Bone marrow (tissue), 2 donors: ENCODE measurements at regions not wholly inside any gene's neighbourhood (a gene's known extent, or its start where the extent isn't known, plus 50 kb on each side); places are given as distances from the start of the nearest gene placed in this dataset.

Source experiments
- DNase-seq, 2 donors: peaks; one replicate each; lab custom pipeline; 2025; lab: John Stamatoyannopoulos, UW

DNA sequence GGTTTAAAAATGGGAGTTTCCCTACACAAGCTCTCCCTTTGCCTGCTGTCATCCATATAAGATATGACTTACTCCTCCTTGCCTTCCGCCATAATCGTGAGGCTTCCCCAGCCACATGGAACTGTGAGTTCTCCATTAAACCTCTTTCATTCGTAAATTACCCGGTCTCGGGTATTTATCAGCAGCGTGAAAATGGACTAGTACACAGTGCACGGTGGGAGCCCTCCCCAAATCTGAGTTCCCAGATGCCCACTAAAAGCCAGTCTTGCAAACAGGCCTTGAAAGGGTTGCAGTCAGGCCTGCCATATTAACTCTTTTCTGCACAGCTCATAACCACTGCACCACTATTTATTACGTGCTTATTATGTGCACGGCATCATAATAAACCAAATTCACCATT is 400.9 kb downstream of the PRDM2 start:
- DNase-seq: no peak

DNA sequence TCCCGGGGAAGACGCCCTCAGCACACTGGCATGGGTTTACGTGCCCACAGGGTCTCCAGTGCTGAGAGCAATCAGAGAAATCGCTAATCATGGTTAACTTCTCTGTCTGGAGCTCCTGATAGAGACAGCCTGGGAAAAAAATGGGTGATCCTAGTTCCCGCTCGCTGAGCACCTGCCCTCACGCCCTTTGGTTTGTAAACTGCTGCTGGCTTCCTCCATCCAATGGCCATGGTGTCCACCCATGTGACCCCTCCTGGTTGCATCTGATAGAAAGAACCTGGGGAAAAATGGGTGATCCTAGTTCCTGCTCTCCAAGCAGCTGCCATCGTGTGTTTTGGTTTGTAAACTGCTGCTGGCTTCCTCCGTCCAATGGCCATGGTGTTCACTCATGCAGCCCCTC is 402.2 kb downstream of the PRDM2 start:
- DNase-seq: no peak

DNA sequence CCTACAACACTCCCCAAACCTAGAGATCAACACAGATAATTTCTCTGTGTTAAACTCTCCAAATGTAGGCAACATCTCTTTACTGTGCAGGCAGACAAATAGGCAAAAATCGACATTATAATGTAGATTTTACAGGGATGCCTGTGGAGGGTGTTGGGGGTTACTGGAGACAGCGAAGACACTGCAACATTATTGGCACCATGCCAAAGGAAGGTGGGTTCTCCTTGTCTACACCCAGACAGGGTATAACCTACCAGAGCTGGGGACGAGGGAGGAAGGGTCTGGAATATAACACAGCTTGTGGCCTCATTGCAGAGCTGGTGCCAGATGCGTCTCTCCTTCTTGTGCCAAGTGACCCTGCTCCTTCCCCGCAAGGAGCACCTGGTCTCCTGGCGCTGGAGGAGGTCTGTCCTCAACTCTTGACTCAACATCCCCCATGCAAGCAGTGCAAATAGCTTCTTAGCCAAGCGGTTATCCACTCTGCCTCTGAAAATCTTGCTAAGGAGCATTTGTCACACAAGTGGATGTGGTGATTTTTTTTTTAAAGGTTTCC is 404.0 kb downstream of the PRDM2 start:
- no peak for DNase-seq

DNA sequence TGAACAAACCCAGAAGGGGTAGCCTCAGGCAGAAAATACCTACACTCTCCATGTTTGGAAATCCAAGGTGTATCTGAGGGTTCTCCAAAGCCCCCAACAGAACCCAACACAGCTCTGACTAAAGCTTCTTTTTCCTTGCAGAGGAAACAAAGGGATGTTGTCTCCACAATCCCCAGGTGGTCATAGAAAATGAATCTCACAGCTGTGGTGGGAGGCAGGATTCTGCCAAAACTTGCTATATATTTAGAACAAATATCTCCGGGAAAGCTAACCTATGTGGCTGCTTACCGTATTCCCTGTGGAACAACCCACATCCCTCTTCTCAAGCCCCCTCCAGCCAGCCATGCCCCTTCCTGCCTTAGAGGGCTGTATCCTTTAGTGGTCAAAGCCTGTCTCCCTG is 406.1 kb downstream of the PRDM2 start:
- DNase-seq: no peak

DNA sequence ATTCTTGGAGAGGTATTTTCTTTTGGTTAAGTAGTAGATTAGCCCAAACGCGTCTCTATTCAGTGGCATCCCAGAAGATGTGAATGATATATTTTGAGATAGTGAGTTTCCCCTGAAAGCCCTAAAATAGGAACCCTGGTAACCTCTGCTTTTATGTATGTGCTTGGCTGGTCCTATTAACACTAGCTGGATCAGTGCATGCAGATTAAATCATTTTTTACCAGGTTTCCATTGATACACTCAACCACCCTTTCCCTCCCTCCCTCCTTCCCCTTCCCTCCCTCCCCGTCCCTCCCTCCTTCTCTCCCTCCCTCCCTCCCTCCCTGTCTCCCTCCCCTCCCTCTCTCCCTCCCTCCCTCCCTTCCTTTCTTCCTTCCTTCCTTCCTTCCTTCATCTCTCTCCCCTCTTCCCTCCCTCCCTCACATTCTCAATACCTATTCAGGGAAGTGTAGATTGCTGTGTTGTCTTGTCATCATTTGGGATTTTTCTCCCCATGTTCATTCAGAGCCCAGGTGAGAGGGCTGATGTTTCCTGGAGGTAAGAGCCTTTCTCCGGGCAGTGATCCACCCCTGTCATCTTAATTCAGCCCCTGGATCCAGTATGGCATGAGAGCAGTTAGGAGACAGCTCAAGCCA is 406.8 kb downstream of the PRDM2 start:
- DNase-seq: no peak

DNA sequence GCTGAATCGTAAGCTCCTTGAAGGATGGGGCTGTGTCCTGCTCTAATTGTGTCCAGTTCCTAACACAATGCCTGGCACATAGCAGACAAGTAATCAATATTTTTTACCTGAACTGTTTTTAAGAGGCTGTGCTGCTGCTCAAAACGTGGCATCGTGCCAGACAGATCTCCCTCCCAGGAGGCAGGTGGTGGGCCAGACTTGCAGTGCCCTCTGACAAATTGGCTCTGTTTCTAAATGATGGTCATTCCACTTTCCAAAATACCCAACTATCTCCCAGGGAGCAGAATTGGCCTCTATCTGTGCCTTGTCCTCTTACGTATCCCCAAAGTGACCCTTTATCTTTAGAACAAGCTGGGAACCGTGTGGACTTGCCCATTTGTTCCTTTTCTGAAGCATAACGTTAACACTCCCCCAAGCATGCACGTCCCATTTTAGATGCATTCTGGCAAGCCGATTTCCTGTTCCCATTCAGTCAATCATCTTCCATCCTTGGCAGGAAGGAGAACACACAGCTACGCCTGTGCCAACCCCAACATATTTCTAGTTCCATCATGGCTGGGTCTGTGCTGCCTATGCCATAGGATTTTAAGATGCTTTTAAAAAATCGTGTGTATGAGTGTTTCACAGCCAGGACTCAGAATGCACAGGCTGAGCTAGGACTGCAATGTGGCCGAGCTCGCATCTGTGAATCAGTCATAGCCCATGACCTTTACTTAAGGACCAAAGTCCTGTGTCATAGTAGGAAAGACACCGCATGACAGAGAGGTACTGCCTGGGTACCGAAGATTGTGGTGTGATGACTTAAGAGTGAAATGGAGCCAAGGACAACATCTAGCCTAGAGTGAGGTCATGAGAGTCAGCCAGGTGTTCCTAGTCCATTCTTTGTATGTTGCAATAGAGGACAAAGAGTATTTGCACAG is 408.6 kb downstream of the PRDM2 start:
- DNase-seq: no peak

DNA sequence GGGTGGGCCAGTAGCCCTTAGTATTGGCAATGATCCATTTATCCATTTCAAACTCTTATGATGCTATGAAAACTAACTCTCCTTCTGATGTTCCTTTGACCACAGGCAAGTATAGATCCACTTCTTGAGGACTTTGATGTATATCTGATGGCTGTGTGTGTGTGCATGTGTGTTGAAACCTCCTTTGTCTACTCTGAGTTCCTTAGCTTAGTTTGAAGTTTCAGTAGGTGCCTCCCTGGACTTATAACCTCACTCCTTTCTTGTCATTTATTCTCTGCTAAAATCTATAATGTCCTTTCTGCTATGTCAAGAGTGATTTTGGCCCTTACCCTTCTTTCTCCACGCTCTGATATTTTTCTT is 409.3 kb downstream of the PRDM2 start:
- DNase-seq: no peak

DNA sequence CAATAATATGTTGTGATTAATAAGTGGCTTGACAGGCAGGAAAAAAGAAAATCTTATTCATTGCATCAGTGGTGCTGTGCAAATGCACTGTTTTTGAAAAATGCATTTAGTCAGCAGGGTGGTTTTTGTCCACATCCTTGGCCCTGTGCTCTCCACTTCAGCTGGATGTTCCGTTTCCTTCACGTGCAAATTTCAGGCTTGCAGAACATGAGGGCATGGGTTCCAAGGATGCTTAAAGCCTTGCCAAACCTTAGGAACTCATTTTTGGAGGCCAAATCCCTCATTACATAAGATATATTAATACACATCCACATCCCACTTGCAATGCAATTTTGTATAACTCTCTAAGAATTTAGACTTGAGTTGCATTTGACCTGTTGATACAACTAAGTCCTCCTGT is 410.1 kb downstream of the PRDM2 start:
- no peak for DNase-seq

DNA sequence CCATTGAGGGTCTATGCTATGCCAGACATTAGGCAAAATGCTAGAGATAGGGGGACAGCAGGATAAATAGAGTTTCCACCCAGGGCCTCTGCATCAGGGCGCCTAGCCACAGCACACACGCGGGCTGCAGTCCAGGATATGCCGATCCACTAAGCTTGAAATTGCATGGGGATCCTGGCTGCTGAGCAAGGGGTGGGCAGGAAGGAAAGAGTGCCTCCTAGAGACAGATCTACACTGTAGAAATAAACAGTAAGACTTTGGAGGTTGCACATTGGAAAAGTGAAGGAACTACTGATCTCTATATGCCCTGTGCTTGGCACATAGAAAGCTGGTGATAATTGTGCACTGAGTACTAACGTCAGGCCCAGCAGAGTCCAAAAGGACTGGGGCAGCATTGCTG is 411.1 kb downstream of the PRDM2 start:
- DNase-seq: no peak

DNA sequence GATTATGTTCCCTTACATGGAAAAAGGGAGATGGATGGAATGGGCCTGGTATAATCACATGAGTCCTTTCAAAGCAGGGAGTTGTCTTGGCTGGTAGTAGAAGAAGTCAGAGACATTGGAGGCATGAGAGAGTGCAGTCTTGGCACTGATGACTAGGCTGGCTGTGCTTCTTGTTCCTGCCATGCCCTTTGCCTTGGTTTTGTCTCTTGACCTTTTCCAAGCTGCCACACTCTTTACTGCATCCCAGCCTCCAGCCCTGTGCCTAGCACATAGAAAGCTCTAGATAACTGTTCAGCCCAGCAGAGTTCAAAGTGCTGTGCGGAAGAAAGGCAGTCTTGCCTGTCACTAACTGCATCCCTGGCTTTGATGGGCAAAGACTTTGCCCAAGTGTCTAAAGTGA is 412.6 kb downstream of the PRDM2 start:
- no peak for DNase-seq

DNA sequence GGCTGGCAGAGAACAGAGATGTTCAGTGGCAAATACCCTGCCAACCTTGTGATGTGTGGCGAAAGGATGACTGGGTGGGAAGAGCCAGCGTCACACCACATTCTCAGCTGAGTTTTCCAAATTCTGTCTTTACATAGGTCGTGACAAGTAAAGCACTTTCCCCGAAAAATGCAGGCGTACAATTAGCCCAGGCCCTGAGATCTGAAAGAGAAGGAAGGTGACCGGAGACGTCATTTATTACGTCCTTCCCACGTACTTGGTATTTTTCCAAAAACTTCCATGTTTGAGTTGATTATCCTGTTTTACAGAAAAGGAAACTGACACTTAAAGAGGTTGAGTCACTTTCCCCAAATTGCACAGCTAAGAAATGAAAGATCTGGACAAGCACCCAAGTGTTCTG is 413.3 kb downstream of the PRDM2 start:
- no peak for DNase-seq

DNA sequence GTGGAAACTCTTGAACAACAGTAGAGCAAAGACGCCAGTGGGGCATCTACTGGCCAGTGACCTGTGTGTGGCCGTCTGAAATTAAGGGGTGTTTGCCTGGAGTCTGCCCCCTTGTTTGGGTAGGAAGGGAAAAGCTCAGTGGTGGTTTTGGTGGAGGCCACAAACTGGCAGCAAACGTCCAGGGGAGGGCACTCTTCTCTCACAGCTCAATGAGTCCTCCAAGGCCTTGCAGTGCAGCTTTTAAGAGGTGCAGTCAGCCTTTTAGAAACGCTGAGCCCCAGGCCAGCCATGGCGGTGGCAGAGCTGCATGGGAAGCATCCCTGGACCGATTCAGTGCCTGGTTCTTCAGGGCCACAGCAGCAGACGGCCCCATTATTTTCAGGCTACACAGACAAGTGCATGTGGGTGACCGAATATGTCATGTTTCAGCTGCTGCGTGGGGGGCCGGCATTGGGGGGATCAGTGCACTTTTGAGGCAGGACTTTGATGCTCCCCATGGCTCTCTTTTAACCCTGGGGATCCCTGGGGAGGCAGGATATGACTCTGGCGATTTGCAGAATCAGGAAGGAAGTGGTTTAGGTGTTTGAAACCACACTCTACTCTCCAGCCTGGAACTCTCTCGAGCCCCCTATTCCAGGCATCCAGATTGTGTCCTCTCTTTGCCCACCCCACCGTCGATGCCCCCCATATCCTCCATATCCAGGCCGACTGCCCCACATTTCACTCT is 414.0 kb downstream of the PRDM2 start:
- DNase-seq: no peak

DNA sequence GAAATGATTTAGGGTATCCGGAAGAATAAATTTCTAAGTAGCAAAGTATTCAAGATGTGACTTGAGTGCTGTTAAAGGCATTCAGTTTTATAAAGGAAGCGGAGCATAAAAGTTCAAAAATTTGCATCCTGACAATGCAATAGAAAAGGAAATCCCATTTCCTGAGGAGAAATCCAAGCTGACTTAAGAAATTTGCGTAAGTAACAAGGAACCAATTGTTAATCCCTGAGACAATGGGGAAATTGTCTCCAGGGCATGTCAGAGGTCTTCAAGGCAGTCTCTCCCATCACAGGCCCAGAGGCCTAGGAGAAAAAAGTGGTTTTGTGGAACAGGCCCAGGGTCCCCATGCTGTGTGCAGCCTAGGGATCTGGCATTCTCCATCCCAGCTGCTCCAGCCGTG is 416.0 kb downstream of the PRDM2 start:
- no peak for DNase-seq

DNA sequence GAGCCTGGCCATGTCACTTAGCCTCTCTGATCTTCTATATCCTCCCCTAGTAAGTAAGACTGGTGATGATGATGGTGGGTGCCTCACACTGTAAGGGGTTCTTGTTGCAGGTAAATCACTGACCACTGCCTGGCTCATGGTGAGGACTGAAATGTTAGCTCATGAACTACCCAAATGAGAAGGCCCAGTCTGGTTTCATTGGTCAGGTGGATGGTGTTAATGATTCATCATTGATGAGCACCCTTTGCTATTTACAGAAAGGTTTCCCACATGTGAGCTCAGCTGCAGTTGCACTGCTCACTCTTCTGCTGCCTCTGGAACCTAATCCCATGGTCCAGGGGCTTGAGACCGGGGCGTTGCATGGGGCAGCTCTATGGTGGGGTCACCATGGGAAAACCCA is 417.7 kb downstream of the PRDM2 start:
- no peak for DNase-seq

DNA sequence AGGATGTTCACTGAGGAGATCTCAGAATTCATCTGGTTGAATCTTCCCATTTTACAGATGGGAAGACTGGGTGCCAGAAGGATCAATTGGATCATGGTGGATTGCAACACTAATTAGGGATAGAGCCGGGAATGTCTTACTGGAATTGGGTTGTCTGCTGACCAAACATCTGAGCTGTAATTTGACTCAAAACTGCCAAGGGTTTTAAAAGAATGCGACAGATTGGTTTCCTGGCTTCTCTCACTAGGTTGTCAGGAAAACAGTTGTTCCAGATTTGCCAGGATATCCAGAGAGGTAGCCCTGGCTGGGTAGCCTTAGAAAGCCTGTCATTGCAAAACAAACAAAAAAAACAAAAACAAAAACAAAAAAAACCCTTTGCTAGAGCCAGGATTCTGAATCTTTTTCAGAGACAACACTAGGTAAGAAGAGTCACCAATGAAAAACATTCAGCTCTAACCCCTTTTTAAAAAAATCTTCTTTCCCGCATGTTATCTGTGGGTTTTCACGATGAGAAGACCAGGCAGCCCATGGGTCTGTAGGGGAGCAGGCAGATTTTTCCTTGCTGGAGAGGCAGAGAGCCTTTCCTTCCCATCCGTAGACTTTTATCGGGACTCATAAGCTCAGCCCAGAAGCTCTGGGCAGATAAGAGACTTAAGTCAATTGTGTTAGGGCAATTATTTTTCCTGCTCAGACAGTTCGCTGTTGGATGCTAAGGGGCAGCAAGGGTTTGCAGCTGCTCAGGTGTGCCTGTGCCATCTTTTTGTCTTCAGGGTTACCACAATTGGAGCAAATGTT is 418.9 kb downstream of the PRDM2 start:
- no peak for DNase-seq

DNA sequence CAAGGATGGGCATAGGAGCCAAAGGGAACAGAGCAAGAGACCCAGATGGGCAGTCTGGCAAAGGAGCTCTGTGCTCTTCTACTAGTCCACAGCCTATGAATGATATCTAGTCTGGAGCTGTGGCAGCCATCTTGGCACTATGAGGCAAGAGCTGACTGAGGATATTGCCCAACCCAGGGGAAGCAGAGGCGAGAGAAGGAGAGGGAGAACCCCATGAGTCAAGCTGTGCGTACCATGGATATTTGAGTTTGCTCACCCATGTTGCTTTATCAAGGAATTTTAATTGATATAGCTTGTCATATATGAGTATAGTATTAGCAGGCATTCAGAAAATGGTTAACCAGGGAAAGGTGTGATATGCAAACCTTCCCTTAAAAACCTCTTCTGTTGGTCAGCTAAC is 420.9 kb downstream of the PRDM2 start:
- no peak for DNase-seq

DNA sequence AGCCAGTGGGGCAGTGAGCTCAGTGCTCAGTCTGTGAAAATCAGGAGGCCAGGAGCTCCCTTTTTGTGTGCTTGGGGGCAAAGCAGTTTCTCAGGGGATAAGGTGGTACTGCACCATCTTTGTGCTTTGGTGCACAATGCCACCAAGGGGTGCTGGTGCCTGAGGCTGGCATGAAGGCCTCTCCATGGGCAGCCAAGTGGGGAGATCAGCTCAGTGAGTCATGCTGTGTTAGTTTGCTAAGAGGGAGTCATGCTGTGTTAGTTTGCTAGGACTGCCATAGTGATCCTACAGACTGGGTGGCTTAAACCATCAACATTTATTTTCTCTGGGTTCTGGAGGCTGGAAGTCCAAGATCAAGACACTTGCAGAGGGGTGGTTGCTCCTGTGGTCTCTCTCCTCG is 428.1 kb downstream of the PRDM2 start:
- no peak for DNase-seq

DNA sequence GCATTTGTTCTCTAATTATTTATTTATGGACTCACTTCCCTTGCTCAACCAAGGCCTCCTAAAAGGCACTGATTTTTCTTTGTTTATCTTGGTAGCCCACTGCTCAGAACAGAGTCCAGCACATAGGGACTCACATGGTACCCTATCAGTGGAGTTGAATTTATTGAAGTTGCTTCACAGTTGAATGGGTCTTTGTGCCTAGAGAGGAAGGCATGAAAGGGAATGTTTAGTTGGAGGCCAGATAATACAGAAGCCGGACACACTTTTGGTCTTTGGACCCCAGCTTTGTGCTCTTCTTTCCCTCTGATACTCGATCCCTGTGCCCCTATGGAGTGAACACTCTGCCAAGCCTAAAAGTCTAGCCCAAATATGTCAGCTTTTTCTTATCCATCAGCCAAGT is 429.0 kb downstream of the PRDM2 start:
- no peak for DNase-seq

DNA sequence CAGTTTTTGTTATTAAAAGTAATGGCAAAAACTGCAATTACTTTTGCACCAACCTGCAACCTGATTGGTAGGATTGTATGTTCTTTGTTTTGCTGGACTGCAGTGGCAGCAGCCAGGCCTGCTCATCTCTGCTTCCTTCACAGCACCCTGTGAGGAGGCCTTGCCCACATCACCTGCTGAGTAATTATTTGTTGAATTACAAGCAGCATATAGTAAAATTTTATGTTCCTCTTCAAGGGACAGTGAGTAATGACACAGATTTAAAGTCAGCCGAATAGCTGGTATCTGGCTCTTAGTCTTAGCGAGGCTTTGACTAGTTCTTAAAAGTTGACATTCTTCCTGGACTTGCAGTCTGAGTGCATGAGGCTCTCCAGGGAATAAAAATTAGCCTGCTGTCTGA is 435.1 kb downstream of the PRDM2 start:
- no peak for DNase-seq

DNA sequence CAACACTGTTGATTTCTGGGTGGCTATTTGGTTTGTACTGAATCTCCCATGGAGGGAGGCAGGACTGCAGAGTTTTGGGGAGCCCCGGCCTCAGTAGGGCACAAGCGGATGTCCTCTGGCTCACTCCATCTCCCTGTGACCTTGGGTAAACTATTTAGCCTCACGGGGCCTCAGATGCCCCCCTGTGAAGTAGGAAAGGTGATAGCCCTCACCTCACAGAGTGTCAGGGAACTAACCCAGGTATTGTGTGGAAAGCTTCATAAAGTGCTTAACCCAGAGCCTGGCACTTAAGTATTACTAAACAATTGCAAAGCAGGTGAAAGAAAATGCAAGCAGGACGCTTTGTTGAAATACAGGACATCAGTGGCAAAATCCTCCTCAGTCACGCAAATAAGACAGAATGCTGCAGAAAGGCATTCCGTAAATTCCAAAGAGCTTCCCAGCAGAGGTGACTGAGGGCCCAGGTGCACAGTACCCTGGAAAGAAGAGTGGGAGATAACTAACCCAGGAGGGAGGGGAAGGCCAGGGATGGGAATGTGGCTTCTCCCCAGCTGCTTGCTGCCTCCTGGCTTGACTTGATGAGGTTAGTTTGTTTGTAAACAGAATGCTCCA is 436.3 kb downstream of the PRDM2 start:
- no peak for DNase-seq

DNA sequence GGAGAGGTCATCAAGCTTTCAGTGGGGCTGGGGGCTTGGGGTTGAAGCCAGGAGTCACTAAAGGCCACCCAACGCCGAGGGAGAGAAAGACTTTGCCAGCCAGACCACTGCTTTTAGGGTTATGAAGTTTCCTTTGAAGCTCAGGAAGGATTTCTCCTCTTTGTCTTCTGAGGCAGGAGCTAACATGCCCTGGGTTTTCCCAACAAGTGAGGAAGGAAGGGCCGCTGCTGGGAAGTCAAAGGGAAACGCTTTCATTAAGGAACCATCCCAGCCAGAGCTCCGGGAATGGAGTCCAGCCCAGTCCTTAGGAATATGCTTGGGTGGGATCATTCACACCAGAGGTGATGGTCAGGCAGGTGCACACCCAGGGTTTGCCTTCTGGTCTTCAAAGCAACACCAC is 436.9 kb downstream of the PRDM2 start:
- no peak for DNase-seq
